ENCODE measurements at regions not wholly inside any gene's neighbourhood (a gene's known extent, or its start where the extent isn't known, plus 50 kb on each side); places are given as distances from the start of the nearest gene placed in this dataset.

DNA sequence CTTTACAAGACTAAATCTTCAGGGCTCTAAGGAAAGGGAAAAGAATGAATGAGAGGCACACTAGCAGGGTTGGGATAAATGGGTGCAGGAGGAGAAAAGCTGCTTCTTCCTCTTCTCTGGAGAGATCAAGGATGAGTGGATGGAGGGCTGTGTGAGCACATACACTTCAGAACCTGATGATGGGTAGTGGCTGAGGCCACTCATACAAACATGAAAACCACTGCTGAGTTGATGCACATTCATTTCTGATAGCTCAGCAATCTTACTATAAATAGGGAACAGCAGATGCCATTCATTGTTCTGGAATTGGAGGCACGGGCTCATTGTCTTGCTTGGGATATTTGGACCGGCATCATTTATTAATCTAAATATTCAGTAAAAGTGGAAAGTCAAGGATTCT lies 152.4 kb upstream of the KCTD1 start:
- DNase-seq (ENCODE audit: low spot score): no peak

DNA sequence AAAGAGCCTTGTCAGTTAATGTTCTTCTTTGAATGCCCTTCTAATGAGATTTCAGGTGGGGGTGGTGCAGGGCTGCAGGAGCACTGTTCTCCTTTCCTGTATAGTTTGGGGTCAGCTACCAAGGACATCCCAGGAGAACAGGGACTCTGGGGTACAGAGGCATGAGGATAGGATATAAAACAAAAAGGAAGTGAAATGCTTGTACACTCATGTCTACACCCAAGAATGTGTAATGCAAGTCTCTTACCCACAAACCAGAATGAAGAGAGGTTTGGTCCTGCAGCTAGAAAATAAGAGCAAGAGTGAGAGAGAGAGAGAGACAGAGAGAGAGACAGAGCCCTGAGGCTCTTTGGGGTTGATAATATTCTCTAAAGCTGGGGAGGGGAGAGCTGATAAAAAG lies 151.8 kb upstream of the KCTD1 start:
- DNase-seq (ENCODE audit: low spot score): no peak

DNA sequence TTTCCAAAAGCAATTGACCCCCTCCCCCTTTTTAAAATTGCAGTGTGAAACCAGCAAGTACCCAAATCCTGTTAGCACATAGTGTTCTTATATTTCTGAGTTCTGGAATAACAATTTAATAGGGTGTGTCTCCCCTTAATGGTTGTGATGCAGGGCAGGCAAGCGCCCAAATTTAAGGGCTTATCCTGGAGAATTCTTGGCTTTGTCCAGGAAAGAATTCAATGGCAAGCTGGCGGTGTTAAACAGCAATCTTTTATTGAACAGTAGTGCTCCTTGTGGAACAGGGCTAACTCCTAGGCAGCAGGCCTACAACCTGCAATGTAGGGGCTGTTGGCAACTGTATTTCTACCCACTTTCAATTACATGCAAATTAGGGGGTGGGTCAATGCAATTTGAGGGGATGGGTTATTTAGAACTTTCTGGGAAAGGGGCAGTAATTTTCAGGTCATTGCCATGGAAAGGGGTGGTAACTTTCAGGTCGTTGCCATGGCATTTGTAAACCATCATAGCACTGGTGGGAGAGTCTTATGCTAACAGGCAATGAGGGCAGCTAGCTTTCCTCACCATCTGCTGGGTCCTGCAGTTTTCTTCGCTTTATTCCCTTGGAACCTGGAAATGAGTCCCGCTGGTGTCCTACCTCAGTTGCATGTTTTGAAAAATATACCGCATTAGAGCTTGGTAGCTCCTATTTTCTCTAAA lies 149.0 kb upstream of the KCTD1 start:
- no peak for DNase-seq (ENCODE audit: low spot score)

DNA sequence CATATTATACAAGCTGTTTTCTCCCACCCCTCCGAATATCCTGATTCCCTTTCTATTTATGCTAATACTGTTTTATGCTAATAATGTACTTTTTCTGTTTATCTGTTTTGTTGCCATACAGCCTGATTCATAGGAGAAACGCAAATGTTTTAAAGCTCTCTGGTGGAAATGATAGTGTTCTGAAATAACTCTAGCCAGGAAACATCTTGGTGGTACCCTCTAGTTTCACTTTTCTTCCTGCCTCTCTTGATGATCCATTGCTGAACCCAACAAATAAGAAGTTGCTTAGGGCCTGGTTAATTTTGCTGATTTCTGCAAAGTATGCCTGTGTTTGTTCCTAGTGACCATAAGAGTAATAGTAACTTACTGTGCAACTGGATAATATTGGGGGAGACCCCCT lies 148.4 kb upstream of the KCTD1 start:
- no peak for DNase-seq (ENCODE audit: low spot score)

DNA sequence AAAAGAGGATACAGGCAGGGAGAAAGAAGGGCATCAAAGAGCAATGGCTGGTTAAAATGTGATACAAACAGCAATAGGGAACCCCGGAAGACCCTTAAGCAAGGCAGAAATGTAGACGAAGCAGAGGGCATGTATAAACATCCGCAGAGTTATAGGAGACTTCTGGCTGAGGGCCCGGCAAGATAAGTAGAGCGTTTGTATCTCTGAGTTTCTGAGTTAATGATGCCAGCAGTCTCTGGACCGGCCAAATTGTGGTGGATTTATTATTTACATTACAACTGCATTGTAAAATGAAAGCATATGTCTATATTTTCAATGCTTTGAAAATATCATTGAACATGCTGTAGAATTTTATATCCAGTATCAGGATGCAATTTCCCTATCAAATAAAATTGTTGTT lies 148.0 kb upstream of the KCTD1 start:
- no peak for DNase-seq (ENCODE audit: low spot score)

DNA sequence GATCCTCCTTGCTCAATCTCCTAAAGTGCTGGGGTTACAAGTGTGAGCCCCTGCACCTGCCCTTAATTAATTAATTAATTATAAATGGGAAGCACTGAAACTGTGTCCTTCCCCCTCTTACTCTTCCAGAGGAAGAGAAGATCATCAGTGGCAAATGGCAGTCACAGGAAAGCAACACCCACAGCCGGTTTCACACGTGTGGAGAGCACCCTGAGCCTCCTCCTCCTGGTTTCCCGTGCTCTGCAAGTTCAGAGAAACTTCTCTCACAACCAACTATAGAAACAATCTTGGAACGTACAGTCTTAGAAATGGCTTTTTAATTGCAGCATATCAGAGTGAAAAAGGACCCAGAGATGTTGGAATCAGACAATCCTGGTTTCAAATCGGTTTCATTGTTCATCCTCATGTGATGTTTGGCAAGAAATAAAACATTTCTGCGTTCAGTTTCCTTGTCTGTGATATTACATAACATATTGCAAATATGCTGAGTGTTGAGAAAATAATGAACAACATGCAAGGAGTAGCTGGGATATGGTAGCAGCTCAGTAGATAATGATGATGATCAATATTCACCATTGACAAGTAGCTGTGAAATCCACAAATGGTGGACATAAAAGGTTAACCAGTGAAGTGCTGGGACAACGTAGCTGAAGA lies 141.0 kb upstream of the KCTD1 start:
- no peak for DNase-seq (ENCODE audit: low spot score)

DNA sequence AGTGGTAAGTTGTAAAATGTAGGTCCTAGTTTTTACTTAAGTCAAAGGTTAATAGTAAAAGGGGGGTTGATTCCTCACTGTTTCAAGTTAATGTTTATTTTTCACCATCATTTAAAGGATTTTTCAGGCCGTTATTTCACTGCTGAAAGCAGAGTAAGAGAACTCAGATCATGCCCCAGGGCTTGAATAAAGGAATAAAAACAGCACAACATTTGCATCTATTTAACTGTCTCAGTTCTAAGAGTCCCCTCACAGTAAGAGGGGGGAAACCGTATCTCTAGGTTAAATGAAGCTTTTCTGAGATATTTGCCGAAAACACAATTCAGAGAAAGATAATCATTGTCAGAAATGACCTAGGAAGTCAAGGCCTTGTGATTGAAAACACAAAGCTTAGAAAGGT lies 138.2 kb upstream of the KCTD1 start:
- DNase-seq (ENCODE audit: low spot score): no peak

DNA sequence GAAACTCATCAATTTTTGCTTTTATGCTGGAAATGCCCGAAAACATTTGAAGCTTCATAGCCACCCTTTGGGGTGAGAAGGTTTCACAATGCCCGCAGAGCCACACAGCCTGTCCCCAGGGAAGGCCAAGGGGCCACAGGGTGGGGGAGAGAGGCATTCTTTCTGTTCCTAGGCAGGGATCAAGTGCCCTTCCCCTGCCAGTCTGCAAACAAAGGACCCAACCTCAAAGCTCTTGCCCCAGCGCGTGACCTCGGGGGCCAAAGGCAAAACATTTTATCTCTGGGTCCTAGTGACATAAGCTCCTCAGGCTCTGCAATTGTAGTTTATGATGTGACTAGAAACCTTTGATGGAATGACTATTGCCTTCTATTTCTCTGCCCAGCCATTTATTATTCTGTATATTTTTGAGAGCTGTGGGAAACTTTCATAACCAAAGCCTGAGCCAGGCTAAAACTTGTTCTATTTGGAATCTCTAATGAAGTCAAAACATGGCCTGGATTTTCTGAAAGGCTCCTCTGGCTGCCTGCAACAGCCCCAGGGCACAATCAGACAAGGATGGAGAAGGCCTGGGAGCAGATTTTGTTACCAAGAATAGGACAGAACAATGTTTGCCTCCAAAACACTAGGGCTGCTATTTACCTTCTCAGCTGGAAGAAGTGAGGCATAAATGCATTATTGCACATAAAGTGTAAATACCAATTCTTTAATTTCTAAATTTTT lies 137.2 kb upstream of the KCTD1 start:
- no peak for DNase-seq (ENCODE audit: low spot score)

DNA sequence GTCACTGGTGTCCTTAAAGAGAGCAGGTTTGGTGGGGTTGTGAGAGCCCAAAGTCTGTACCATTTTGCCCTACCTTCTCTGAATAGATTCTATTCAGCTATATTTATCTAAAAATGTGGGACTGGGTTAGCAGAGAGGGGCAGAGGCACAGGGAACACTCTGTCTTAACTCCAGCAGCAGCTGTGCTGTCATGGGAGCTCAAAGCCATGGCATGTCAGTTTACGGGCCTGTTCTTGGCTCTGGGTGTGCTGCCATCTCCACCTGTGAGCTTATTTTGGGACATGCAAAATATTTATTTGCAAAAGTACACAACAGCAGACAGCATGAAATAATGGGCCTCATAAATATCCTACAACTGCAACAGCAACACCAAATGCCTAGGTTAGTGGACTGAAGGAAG lies 129.6 kb upstream of the KCTD1 start:
- no peak for DNase-seq (ENCODE audit: low spot score)

DNA sequence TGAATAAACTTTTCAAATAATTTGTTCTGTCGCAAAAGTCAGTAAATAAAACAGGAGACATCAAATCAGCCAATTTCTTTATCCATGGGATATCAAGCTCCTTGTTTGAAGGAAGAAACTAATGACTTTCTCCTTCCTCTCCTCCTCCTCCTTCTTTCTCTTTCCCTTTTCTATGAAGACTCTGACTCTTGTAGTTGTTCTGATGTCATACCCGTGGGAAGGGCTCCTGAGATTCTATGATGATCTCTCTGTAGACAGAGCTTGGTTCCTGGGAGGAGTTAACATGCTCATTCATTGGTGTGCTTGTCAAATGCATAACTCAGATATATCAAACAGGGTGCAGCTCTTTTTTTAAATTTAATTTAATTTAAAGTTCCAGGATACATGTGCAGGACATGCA lies 118.7 kb upstream of the KCTD1 start:
- DNase-seq (ENCODE audit: low spot score): no peak

DNA sequence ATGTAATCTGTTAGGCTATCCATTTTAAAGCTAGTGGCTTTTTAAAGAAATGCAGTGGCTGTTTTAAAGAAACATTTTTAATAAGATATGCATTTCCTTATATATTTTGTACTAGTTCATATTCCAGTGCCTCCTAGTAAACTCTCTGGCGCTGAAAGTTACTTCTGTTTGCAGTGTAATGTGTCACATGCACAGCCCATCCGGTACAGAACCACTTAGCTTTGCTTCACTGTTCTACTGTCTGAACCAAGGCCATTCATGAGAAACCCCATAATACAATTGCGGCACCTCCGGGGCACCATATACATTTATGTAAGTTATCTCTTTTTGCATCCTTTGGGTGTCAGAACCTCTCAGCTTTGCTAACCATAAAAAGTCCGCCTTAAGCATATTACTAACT lies 114.6 kb upstream of the KCTD1 start:
- DNase-seq (ENCODE audit: low spot score): no peak

DNA sequence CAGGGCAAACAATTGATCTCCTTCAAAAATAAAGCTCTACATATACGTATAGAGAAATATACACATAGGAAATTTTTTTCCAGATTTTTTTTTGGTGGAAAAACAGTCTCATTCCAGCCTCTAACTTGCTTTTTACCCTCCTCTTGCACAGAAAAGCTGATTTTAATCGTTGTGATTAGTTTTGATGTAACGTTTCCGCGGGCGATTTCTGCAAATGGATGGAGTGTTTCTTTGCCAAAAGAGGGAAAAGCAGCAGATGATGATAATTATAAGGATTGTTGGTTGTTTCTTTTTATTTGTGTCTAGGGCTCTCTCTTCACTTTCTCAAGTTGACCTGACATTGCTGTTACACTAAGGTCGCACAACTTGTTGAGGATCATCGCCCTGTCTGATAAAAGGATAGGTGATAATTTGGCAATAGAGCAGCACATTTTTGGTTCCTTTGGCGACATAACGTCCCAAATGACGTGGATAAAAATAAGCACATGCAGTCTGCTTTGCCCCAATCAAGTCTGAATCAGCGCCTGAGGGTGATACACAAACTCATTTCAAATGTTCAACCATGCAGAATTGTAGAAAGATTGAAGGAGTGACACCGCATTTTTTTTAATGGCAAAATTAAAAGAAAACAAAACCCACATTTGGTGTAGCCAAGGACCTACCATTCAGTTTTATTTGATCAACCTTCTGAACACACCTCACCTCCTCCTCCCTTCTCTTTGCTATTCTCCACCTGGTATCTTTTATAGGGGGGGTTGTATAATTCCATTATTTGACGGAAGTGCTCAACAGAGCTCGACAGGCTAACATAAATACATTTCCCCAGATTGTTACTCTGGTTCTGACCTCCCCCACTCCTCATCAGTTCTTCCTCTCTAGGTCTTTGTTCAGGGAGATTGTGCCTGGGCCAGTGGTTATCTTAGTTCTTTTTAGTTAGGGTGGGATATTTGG lies 109.6 kb upstream of the KCTD1 start:
- no peak for DNase-seq (ENCODE audit: low spot score)

DNA sequence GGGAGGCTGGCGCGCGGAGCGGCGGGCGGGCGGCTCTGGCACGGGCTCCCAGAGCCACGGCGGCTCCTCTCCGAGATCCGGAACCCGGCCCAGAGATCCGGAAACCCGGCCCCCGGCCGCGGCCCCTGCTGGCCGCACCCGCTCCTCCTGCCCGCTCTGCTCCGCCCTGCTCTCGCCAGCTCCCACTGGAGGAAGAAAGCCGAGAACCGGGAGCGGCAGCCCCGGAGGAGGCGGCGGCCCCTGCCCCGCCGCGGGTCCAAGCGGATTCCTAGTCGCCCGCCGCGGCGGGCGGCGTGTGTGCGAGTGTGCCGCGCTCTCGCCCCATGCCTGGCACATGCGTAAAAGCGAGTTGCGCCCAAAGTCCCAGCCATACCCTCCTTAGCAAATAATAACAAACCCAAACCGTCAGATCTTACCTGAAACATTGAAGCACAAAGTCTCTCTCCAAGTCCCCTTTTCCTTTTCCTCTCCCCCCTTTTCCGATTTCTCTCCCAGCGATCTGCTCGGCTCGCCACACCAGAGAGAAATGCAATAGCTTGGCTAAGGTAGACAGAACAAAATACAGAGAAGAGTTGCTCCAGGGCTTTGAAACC lies 108.7 kb upstream of the KCTD1 start:
- DNase-seq (ENCODE audit: low spot score): peak; percentile 83

DNA sequence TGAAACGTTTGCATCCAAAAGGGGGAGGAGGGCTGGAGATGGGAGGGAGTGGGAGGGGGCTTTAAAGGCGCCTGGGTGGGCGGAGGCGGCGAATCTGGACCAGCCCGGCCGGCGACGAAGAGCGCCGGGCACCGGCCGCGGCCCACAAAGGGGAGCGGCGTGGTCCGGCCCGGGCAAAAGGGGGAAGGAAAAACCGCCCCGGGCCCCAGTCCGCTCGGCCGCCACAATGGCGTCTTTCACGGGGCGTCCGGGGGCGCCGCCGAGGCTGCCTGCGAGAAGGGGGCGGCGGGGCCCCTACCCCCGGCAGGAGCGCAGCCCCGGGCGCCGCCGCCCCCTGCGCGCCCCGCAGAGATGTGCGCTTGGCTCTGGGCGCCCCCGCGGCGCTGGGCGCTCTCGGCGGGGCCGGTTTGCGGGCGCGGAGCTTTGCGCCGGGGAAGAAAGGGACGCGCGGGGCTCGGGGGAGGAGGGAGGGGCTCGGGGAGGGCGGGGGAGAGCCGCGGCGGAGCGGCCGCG lies 108.1 kb upstream of the KCTD1 start:
- DNase-seq (ENCODE audit: low spot score): peak; percentile 8

DNA sequence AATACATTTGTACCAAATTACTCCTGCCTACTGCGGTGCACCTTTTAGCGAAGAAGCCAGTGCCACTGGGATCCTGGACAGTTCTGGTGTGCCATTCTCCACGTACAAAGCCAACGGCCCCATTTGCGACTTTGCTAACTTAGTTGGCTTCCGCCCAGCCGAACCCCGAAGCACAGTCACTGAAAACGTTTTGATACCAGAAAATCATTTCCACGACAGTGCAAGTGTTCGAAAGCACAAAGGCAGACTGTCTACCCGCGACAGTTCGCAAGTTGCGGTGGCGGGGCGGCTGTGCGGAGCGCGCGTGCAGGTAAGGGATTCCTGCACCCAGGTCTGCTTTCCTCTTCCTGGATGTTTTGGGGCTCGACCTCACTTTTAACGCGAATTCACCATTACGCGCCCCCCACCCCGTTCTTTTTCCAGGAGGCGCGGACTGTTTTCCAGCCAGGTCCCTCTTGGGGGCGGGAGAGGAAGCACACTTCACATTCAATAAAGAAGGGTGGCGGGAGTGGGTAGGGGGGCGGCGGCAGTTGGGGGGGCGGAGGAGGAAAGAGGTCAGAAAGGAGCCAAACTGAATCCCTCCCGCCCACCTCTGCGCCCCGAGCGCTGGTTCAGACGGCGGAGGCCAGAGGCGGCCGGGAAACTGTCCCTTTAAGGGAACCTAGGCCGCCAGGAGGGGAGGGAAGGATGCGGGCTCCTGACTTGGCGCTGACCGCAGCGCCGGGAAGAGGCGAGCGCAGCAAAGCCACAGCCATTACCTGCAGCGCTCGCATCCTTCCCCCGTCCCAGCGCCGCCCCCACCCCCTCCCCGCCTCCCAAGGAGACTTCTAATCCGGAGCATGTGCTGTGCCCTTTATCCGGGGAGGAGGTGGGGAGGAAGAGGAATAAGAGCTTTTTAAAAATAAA lies 107.4 kb upstream of the KCTD1 start:
- DNase-seq (ENCODE audit: low spot score): peak; percentile 56

DNA sequence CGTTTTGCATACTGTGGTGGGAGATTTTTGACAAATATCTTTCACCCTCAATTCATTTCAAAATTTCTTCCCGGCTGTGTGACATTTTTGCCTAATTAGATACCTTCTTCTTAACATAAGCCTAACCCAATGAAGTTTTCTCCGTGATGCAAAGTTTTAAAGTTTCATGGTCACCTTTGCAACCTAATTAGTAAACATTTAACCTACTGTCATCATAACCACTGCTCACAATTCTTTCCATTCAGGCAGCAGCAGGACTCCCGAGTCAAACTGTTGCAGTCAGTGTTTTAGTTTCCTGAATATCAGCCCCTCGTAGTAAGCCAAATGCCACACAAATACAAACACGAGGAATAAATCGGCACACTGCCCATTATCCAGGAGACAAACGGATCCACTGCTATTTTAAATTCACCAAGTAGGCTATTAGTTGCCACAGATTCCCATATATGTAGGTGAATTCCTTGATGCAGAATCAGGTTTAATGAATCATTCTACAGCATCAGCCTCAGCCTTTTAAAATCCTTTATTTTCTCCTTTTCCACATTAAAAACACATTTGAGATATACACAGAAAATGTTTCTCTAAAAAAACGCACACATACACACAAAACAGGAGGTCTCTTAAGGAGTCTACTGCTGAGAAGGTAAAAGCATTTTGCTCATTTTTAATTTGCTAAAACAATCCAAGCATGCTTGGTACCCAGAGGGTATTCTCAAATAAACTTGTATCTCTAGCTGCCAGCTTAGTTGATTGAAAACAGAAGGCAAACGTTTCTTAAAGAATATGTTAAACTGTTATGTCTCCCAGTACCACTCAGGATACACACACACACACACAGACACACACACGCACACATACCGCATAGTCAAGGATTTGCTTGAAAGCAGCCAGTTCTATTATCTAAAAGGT lies 106.5 kb upstream of the KCTD1 start:
- DNase-seq (ENCODE audit: low spot score): no peak

DNA sequence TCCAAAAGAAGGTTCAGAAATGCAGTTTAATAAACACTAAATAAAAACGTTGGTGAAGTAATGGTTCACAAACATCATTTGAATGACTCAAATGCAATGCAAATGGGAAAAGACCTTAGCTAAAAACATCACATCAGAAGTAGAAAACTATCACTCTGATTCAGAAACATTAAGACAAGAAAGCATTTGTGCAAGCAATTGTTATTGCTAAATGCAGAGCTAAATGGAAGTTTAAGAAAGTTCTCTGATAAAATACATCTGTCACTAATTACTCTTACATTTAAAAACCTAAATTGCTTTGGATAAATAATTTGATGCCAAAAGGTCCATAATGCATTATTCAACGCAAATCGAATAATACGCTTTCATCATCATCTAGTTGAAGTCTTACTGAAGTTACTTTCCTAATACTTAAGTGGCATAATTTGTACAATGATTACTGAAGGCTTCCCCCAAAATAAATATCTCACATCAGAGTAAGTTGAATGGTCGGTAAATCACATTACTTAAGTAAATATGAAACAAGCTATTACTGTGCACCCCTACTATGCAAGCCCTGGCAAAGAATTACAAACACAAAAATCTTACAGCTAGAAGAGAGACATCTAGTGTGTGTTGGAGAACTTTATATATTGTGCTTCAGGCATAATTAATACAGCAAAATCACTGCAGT lies 105.7 kb upstream of the KCTD1 start:
- DNase-seq (ENCODE audit: low spot score): no peak

DNA sequence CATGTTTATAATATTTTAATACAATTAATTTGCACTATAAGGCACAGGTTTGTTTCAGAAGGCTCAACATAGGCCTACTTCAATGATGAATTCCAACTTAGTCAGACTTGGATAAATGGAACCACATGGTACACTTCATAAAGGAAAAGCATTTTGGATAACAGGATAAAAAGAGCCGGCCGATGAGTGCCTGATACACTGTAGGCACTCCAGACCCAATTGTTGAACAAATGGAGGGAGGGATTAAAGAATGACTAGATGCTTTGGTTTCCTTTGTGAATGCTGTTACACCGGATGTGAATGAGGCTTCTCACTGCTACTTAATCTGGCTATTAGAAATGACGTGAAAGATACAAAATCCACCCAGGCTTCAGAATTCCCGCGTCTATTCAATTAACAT lies 104.1 kb upstream of the KCTD1 start:
- no peak for DNase-seq (ENCODE audit: low spot score)

All from AG08396 (cell line).